Esophagus squamous epithelium (tissue), 5 donors: ENCODE measurements at regions not wholly inside any gene's neighbourhood (a gene's known extent, or its start where the extent isn't known, plus 50 kb on each side); places are given as distances from the start of the nearest gene placed in this dataset.
"Not testable (repeated sequence)": the region's sequence is repeated elsewhere in the genome, so short reads cannot be mapped to it uniquely, and the experiment has no call there.

Source experiments
- DNase-seq: peaks from one replicate; lab custom pipeline; 2025; lab: John Stamatoyannopoulos, UW
- H3K27ac ChIP-seq, 4 donors: fragments of 200-600 bp; sonication (generic); one replicate each; pipeline ENCODE4 v1.5.1; 2016 to 2019; ENCODE audit warnings: mild to moderate bottlenecking in 1 of 4
- H3K27me3 ChIP-seq, 4 donors: fragments of 200-600 bp; sonication (generic); 1 replicate in 3 of 4; 2 replicates in 1 of 4; pipeline versions ENCODE4 v1.5.1 to v1.6.0; 2017 to 2021; ENCODE audit warnings: antibody characterized with exemption in 1 of 4
- H3K36me3 ChIP-seq, 3 donors: fragments of 200-600 bp; sonication (generic); one replicate each; pipeline ENCODE4 v1.5.1; 2016 to 2019
- H3K4me1 ChIP-seq, 3 donors: fragments of 200-600 bp; sonication (generic); one replicate each; pipeline ENCODE4 v1.5.1; 2017 to 2019
- H3K4me3 ChIP-seq, 4 donors: fragments of 200-600 bp; sonication (generic); 1 replicate in 3 of 4; 2 replicates in 1 of 4; pipeline ENCODE4 v1.5.1; 2016 to 2019; ENCODE audit warnings: mild to moderate bottlenecking in 2 of 4, moderate library complexity in 1 of 4
- H3K9me3 ChIP-seq, 3 donors: fragments of 200-600 bp; sonication (generic); one replicate each; pipeline ENCODE4 v1.5.1; 2016 to 2019
- CTCF ChIP-seq, 6 experiments: fragments of 450-650 bp in 4 of 6; fragments of 200-600 bp in 2 of 6; sonication (generic) in 2 of 6; IDR thresholded peaks; one replicate each; pipeline ENCODE4 v1.5.1; 2016 to 2019; ENCODE audit warnings: antibody characterized with exemption in 6 of 6, mild to moderate bottlenecking in 4 of 6, moderate library complexity in 4 of 6
- POLR2A ChIP-seq, 4 donors: fragments of 450-650 bp; IDR thresholded peaks; one replicate each; pipeline ENCODE4 v1.6.1; 2017; ENCODE audit warnings: antibody characterized with exemption in 4 of 4, mild to moderate bottlenecking in 4 of 4, moderate library complexity in 3 of 4
- WGBS, 2 donors: methylation state at CpG; one replicate each; pipeline ENCODE4 v1.1.5; 2018; 5-methylcytosine and 5-hydroxymethylcytosine counted together
- intact Hi-C: fragments of 100-400 bp; cut with DNase I; formaldehyde crosslinking; loops from one replicate; pipeline ENCODE4 v1.15.0; 2022
- donor health status: DM: yes; HTN: yes; CAD: no.

GRCh38 chr12:47359310-47360092 is 279.7 kb upstream of the AMIGO2 start:
- H3K9me3 ChIP-seq, result no peaks in the 10 kb centered on the region
- 84 to 86% methylated on average over 7 of the region's 7 CpGs for WGBS, 2 donors

GRCh38 chr12:47357006-47357405 is 277.2 kb upstream of the AMIGO2 start:
- H3K27me3 ChIP-seq, H3K36me3 ChIP-seq, H3K27ac ChIP-seq, intact Hi-C loops, H3K4me3 ChIP-seq, H3K9me3 ChIP-seq, DNase-seq: not testable (repeated sequence)
- WGBS, 2 donors, result 58 to 72% methylated on average over 7 to 8 of the region's 8 CpGs
- peaks cover 0 to 21% (median 13%) of the 10 kb centered on the region in 3 donors for H3K4me1 ChIP-seq

More at GRCh38 chr12:47359310-47360092, 279.7 kb upstream of the AMIGO2 start:
- H3K27me3 ChIP-seq, result no peaks in the 10 kb centered on the region
- H3K4me3 ChIP-seq, result no peak overlapping the region
- H3K27ac ChIP-seq, result peak overlapping the region in 1 of 4 donors; percentile 74
- no peaks in the 10 kb centered on the region for H3K36me3 ChIP-seq
- peaks cover 0 to 26% (median 13%) of the 10 kb centered on the region in 3 donors for H3K4me1 ChIP-seq
- no peak for DNase-seq
- no peak for TF ChIP-seq CTCF (IDR thresholded peaks at IDR 0.05)
- TF ChIP-seq POLR2A (IDR thresholded peaks at IDR 0.05), result no peak
- intact Hi-C loops, result no loop called here

- Histone ChIP-seq H3K4me1 (peaks cover 0 to 13% (median 6%) of the 10 kb centered on the region in 3 donors), H3K27ac (no peak overlapping the region), H3K9me3 (no peaks in the 10 kb centered on the region), H3K4me3 (no peak overlapping the region), H3K27me3 (no peaks in the 10 kb centered on the region), H3K36me3 (no peaks in the 10 kb centered on the region)
- TF ChIP-seq CTCF (IDR thresholded peaks at IDR 0.05), result no peak
- no peak for TF ChIP-seq POLR2A (IDR thresholded peaks at IDR 0.05)
- 66 to 80% methylated on average over 3 of the region's 3 CpGs for WGBS, 2 donors
- no peak for DNase-seq
- intact Hi-C loops, result no loop called here
These were observed 276.5 kb upstream of the AMIGO2 start for GRCh38 chr12:47356129-47356700.

- WGBS, 2 donors, result 62 to 92% methylated on average over 6 of the region's 6 CpGs
- Histone ChIP-seq H3K9me3 (no peaks in the 10 kb centered on the region), H3K4me3 (no peak overlapping the region), H3K4me1 (peaks cover 0 to 3% (median 0%) of the 10 kb centered on the region in 3 donors), H3K27ac (no peak overlapping the region), H3K27me3 (no peaks in the 10 kb centered on the region), H3K36me3 (no peaks in the 10 kb centered on the region)
- intact Hi-C loops, result no loop called here
- TF ChIP-seq POLR2A (IDR thresholded peaks at IDR 0.05) (no peak), CTCF (IDR thresholded peaks at IDR 0.05) (no peak)
- no peak for DNase-seq
These were observed 273.7 kb upstream of the AMIGO2 start for GRCh38 chr12:47353508-47353907.

GRCh38 chr12:47352067-47352466 is 272.3 kb upstream of the AMIGO2 start:
- TF ChIP-seq POLR2A (IDR thresholded peaks at IDR 0.05), result no peak
- TF ChIP-seq CTCF (IDR thresholded peaks at IDR 0.05), result no peak
- Histone ChIP-seq H3K4me3 (no peak overlapping the region), H3K27me3 (no peaks in the 10 kb centered on the region), H3K27ac (no peak overlapping the region), H3K4me1 (peaks cover 0 to 2% (median 0%) of the 10 kb centered on the region in 3 donors), H3K9me3 (no peaks in the 10 kb centered on the region), H3K36me3 (no peaks in the 10 kb centered on the region)
- intact Hi-C loops, result no loop called here
- DNase-seq, result no peak
- WGBS, 2 donors, result 73 to 93% methylated on average over 2 of the region's 2 CpGs
